Stimulated activated naive B cell treated with anti-CD40 and anti-IgM and Interleukin-4, amounts not matched to agents 10 μg/mL and 1 μg/mL and 100 μg/mL, for 72 hours (primary cell): ENCODE measurements at regions not wholly inside any gene's neighbourhood (a gene's known extent, or its start where the extent isn't known, plus 50 kb on each side); places are given as distances from the start of the nearest gene placed in this dataset.

Source experiments
- ATAC-seq, 2 donors: fragments of 150-1000 bp; cut with Tn5 transposase; replicated peaks; 2 replicates each; pipeline ENCODE4 v1.10.0; 2021; ENCODE audit warnings: moderate library complexity in 1 of 2
- DNase-seq: peaks from one replicate; pipeline ENCODE4 v3.0.0; 2021
- H3K27ac Mint-ChIP-seq: one replicate; pipeline ENCODE4 v1.8.0; 2022; ENCODE audit warnings: mild to moderate bottlenecking, mixed read lengths
- H3K27me3 Mint-ChIP-seq, 2 donors: one replicate each; pipeline ENCODE4 v1.8.0; 2022; ENCODE audit warnings: mixed read lengths in 2 of 2
- H3K36me3 Mint-ChIP-seq, 2 donors: one replicate each; pipeline ENCODE4 v1.8.0; 2022; ENCODE audit warnings: mixed read lengths in 2 of 2, mild to moderate bottlenecking in 1 of 2
- H3K4me1 Mint-ChIP-seq, 2 donors: one replicate each; pipeline ENCODE4 v1.8.0; 2022; ENCODE audit warnings: mixed read lengths in 2 of 2, mild to moderate bottlenecking in 1 of 2
- H3K4me3 Mint-ChIP-seq, 2 donors: one replicate each; pipeline ENCODE4 v1.8.0; 2022; ENCODE audit warnings: mild to moderate bottlenecking in 2 of 2, mixed read lengths in 2 of 2, moderate library complexity in 1 of 2
- H3K9me3 Mint-ChIP-seq, 2 donors: one replicate each; pipeline ENCODE4 v1.8.0; 2022; ENCODE audit warnings: mixed read lengths in 2 of 2, mild to moderate bottlenecking in 1 of 2

GRCh38 chr1:79396901-79397300 is 390.4 kb upstream of the ADGRL4 start:
- Mint-ChIP-seq H3K27me3 (no peaks in the 10 kb centered on the region), H3K4me3 (no peak overlapping the region), H3K27ac (no peak overlapping the region), H3K36me3 (no peaks in the 10 kb centered on the region), H3K4me1 (no peaks in the 10 kb centered on the region), H3K9me3 (peaks cover 0 to 6% of the 10 kb centered on the region in 2 donors)
- ATAC-seq (no peak), DNase-seq (no peak)

GRCh38 chr1:79388694-79389361 is 382.3 kb upstream of the ADGRL4 start:
- no peaks in the 10 kb centered on the region for H3K27me3 Mint-ChIP-seq

GRCh38 chr1:79386730-79387129 is 380.2 kb upstream of the ADGRL4 start:
- Mint-ChIP-seq H3K4me1 (no peaks in the 10 kb centered on the region), H3K9me3 (peaks cover 4% of the 10 kb centered on the region in 2 donors), H3K36me3 (no peaks in the 10 kb centered on the region), H3K27me3 (no peaks in the 10 kb centered on the region), H3K4me3 (no peak overlapping the region), H3K27ac (no peak overlapping the region)
- ATAC-seq (no peak), DNase-seq (no peak)

More at GRCh38 chr1:79388694-79389361, 382.3 kb upstream of the ADGRL4 start:
- peaks cover 4% of the 10 kb centered on the region in 2 donors for H3K9me3 Mint-ChIP-seq
- no peaks in the 10 kb centered on the region for H3K4me1 Mint-ChIP-seq
- H3K4me3 Mint-ChIP-seq, result no peak overlapping the region
- no peaks in the 10 kb centered on the region for H3K36me3 Mint-ChIP-seq
- ATAC-seq (no peak), DNase-seq (no peak)
- no peak overlapping the region for H3K27ac Mint-ChIP-seq

- ATAC-seq (no peak), DNase-seq (no peak)
- no peaks in the 10 kb centered on the region for H3K36me3 Mint-ChIP-seq
- no peaks in the 10 kb centered on the region for H3K27me3 Mint-ChIP-seq
- H3K27ac Mint-ChIP-seq, result no peak overlapping the region
- H3K9me3 Mint-ChIP-seq, result no peaks in the 10 kb centered on the region
- no peak overlapping the region for H3K4me3 Mint-ChIP-seq
- H3K4me1 Mint-ChIP-seq, result no peaks in the 10 kb centered on the region
Observed at GRCh38 chr1:79380078-79380477, 373.5 kb upstream of the ADGRL4 start.

- no peaks in the 10 kb centered on the region for H3K36me3 Mint-ChIP-seq
- no peak for DNase-seq
- no peaks in the 10 kb centered on the region for H3K27me3 Mint-ChIP-seq
Observed at GRCh38 chr1:79376106-79376505, 369.6 kb upstream of the ADGRL4 start.

GRCh38 chr1:79375352-79375751 is 368.8 kb upstream of the ADGRL4 start:
- H3K27me3 Mint-ChIP-seq, result no peaks in the 10 kb centered on the region
- no peaks in the 10 kb centered on the region for H3K9me3 Mint-ChIP-seq
- H3K4me3 Mint-ChIP-seq, result no peak overlapping the region
- no peak overlapping the region for H3K27ac Mint-ChIP-seq
- ATAC-seq, result no peak
- no peaks in the 10 kb centered on the region for H3K36me3 Mint-ChIP-seq
- no peaks in the 10 kb centered on the region for H3K4me1 Mint-ChIP-seq
- no peak for DNase-seq

More at GRCh38 chr1:79376106-79376505, 369.6 kb upstream of the ADGRL4 start:
- ATAC-seq, result no peak
- H3K4me3 Mint-ChIP-seq, result no peak overlapping the region
- H3K9me3 Mint-ChIP-seq, result no peaks in the 10 kb centered on the region
- H3K4me1 Mint-ChIP-seq, result no peaks in the 10 kb centered on the region
- no peak overlapping the region for H3K27ac Mint-ChIP-seq

GRCh38 chr1:79374397-79374796 is 367.9 kb upstream of the ADGRL4 start:
- Mint-ChIP-seq H3K4me3 (no peak overlapping the region), H3K27me3 (no peaks in the 10 kb centered on the region), H3K9me3 (no peaks in the 10 kb centered on the region), H3K27ac (no peak overlapping the region), H3K4me1 (no peaks in the 10 kb centered on the region), H3K36me3 (no peaks in the 10 kb centered on the region)
- DNase-seq (no peak), ATAC-seq (no peak)

- no peak for DNase-seq
- no peak for ATAC-seq
- no peaks in the 10 kb centered on the region for H3K36me3 Mint-ChIP-seq
- H3K4me3 Mint-ChIP-seq, result no peak overlapping the region
- H3K4me1 Mint-ChIP-seq, result no peaks in the 10 kb centered on the region
- H3K27ac Mint-ChIP-seq, result no peak overlapping the region
- no peaks in the 10 kb centered on the region for H3K9me3 Mint-ChIP-seq
- H3K27me3 Mint-ChIP-seq, result no peaks in the 10 kb centered on the region
Observed at GRCh38 chr1:79373481-79374125, 367.1 kb upstream of the ADGRL4 start.

- no peak overlapping the region for H3K27ac Mint-ChIP-seq
- no peaks in the 10 kb centered on the region for H3K27me3 Mint-ChIP-seq
- no peak overlapping the region for H3K4me3 Mint-ChIP-seq
- ATAC-seq (no peak), DNase-seq (no peak)
- no peaks in the 10 kb centered on the region for H3K36me3 Mint-ChIP-seq
- no peaks in the 10 kb centered on the region for H3K9me3 Mint-ChIP-seq
- H3K4me1 Mint-ChIP-seq, result no peaks in the 10 kb centered on the region
Observed at GRCh38 chr1:79371802-79372201, 365.3 kb upstream of the ADGRL4 start.

- H3K27me3 Mint-ChIP-seq, result no peaks in the 10 kb centered on the region
- DNase-seq (no peak), ATAC-seq (no peak)
- no peaks in the 10 kb centered on the region for H3K4me1 Mint-ChIP-seq
- no peak overlapping the region for H3K27ac Mint-ChIP-seq
- no peak overlapping the region for H3K4me3 Mint-ChIP-seq
- no peaks in the 10 kb centered on the region for H3K9me3 Mint-ChIP-seq
- no peaks in the 10 kb centered on the region for H3K36me3 Mint-ChIP-seq
Observed at GRCh38 chr1:79369091-79369490, 362.6 kb upstream of the ADGRL4 start.

GRCh38 chr1:79364896-79365295 is 358.4 kb upstream of the ADGRL4 start:
- H3K36me3 Mint-ChIP-seq, result no peaks in the 10 kb centered on the region
- no peaks in the 10 kb centered on the region for H3K9me3 Mint-ChIP-seq
- H3K4me3 Mint-ChIP-seq, result no peak overlapping the region
- DNase-seq (no peak), ATAC-seq (no peak)
- H3K27ac Mint-ChIP-seq, result no peak overlapping the region
- H3K27me3 Mint-ChIP-seq, result no peaks in the 10 kb centered on the region
- H3K4me1 Mint-ChIP-seq, result no peaks in the 10 kb centered on the region

- H3K36me3 Mint-ChIP-seq, result no peaks in the 10 kb centered on the region
- H3K4me1 Mint-ChIP-seq, result no peaks in the 10 kb centered on the region
- DNase-seq, result no peak
- H3K9me3 Mint-ChIP-seq, result no peaks in the 10 kb centered on the region
- H3K27me3 Mint-ChIP-seq, result no peaks in the 10 kb centered on the region
- no peak overlapping the region for H3K27ac Mint-ChIP-seq
- no peak overlapping the region for H3K4me3 Mint-ChIP-seq
- ATAC-seq, result no peak
Observed at GRCh38 chr1:79363430-79363829, 356.9 kb upstream of the ADGRL4 start.

GRCh38 chr1:79362470-79362869 is 355.9 kb upstream of the ADGRL4 start:
- Mint-ChIP-seq H3K4me3 (no peak overlapping the region), H3K27me3 (no peaks in the 10 kb centered on the region), H3K9me3 (no peaks in the 10 kb centered on the region), H3K4me1 (no peaks in the 10 kb centered on the region), H3K27ac (no peak overlapping the region), H3K36me3 (no peaks in the 10 kb centered on the region)
- ATAC-seq (no peak), DNase-seq (no peak)

GRCh38 chr1:79355090-79355489 is 348.6 kb upstream of the ADGRL4 start:
- no peaks in the 10 kb centered on the region for H3K27me3 Mint-ChIP-seq
- ATAC-seq (peak in 1 of 2 donors; percentile 4), DNase-seq (no peak)
- H3K4me1 Mint-ChIP-seq, result no peaks in the 10 kb centered on the region
- no peak overlapping the region for H3K4me3 Mint-ChIP-seq
- H3K27ac Mint-ChIP-seq, result no peak overlapping the region
- H3K36me3 Mint-ChIP-seq, result no peaks in the 10 kb centered on the region
- no peaks in the 10 kb centered on the region for H3K9me3 Mint-ChIP-seq

- no peaks in the 10 kb centered on the region for H3K36me3 Mint-ChIP-seq
- no peaks in the 10 kb centered on the region for H3K27me3 Mint-ChIP-seq
- DNase-seq (no peak), ATAC-seq (peak in 1 of 2 donors; percentile 36)
- no peak overlapping the region for H3K4me3 Mint-ChIP-seq
- H3K9me3 Mint-ChIP-seq, result no peaks in the 10 kb centered on the region
- no peak overlapping the region for H3K27ac Mint-ChIP-seq
- H3K4me1 Mint-ChIP-seq, result no peaks in the 10 kb centered on the region
Observed at GRCh38 chr1:79353224-79353623, 346.7 kb upstream of the ADGRL4 start.
